ENCODE measurements at regions not wholly inside any gene's neighbourhood (a gene's known extent, or its start where the extent isn't known, plus 50 kb on each side); places are given as distances from the start of the nearest gene placed in this dataset.

- TF ChIP-seq CTCF (IDR thresholded peaks at IDR 0.05; ENCODE audit: insufficient read depth, low read length, missing control alignments): no peak
- no peak overlapping the region for H3K4me3 ChIP-seq (ENCODE audit: low read depth, low read length)
- ChIA-PET POLR2A (no interaction called here), CTCF (interaction anchor here (1.2 kb wide), 1 partner anchor 298 kb away, joined by 4 read pairs; no protein-coding TSS in a partner anchor)
- DNase-seq (ENCODE audit: low read depth, low spot score): no peak
Measured at GRCh38 chr16:86862595-86863280, 284.4 kb downstream of the FOXL1 start.

GRCh38 chr16:86863609-86864008, 285.3 kb downstream of the FOXL1 start:
- CTCF ChIA-PET: no interaction called here
- H3K4me3 ChIP-seq (ENCODE audit: low read depth, low read length): no peak overlapping the region
- POLR2A ChIA-PET: no interaction called here
- DNase-seq (ENCODE audit: low read depth, low spot score): no peak
- no peak for TF ChIP-seq CTCF (IDR thresholded peaks at IDR 0.05; ENCODE audit: insufficient read depth, low read length, missing control alignments)

- CTCF ChIA-PET: no interaction called here
- no peak for TF ChIP-seq CTCF (IDR thresholded peaks at IDR 0.05; ENCODE audit: insufficient read depth, low read length, missing control alignments)
- no peak for DNase-seq (ENCODE audit: low read depth, low spot score)
- H3K4me3 ChIP-seq (ENCODE audit: low read depth, low read length): no peak overlapping the region
- POLR2A ChIA-PET: no interaction called here
Measured at GRCh38 chr16:86864586-86864985, 286.2 kb downstream of the FOXL1 start.

GRCh38 chr16:86865851-86866662, 287.7 kb downstream of the FOXL1 start:
- no peak for DNase-seq (ENCODE audit: low read depth, low spot score)
- no peak for TF ChIP-seq CTCF (IDR thresholded peaks at IDR 0.05; ENCODE audit: insufficient read depth, low read length, missing control alignments)
- POLR2A ChIA-PET: no interaction called here
- CTCF ChIA-PET: no interaction called here
- no peak overlapping the region for H3K4me3 ChIP-seq (ENCODE audit: low read depth, low read length)

- POLR2A ChIA-PET: interaction anchor here (0.7 kb wide), 1 partner anchor 13 kb away, joined by 3 read pairs; no protein-coding TSS in a partner anchor
- no peak for DNase-seq (ENCODE audit: low read depth, low spot score)
- H3K4me3 ChIP-seq (ENCODE audit: low read depth, low read length): no peak overlapping the region
- CTCF ChIA-PET: no interaction called here
- TF ChIP-seq CTCF (IDR thresholded peaks at IDR 0.05; ENCODE audit: insufficient read depth, low read length, missing control alignments): no peak
Measured at GRCh38 chr16:86866986-86867722, 288.8 kb downstream of the FOXL1 start.

GRCh38 chr16:86868070-86868469, 289.7 kb downstream of the FOXL1 start:
- ChIA-PET CTCF (interaction anchor here (0.8 kb wide), 1 partner anchor 15 kb away, joined by 3 read pairs; no protein-coding TSS in a partner anchor), POLR2A (no interaction called here)
- H3K4me3 ChIP-seq (ENCODE audit: low read depth, low read length): no peak overlapping the region
- no peak for DNase-seq (ENCODE audit: low read depth, low spot score)
- TF ChIP-seq CTCF (IDR thresholded peaks at IDR 0.05; ENCODE audit: insufficient read depth, low read length, missing control alignments): no peak
